ENCODE measurements at regions not wholly inside any gene's neighbourhood (a gene's known extent, or its start where the extent isn't known, plus 50 kb on each side); places are given as distances from the start of the nearest gene placed in this dataset.

GRCh38 chr11:109644152-109644551 lies 222.2 kb downstream of the C11orf87 start:
- no peak overlapping the region for H3K4me3 Mint-ChIP-seq (ENCODE audit: unreplicated experiment)
- no peaks in the 10 kb centered on the region for H3K36me3 Mint-ChIP-seq (ENCODE audit: low read depth, unreplicated experiment)
- H3K4me1 Mint-ChIP-seq (ENCODE audit: unreplicated experiment) = no peaks in the 10 kb centered on the region
- H3K27me3 Mint-ChIP-seq (ENCODE audit: unreplicated experiment) = no peaks in the 10 kb centered on the region
- H3K27ac Mint-ChIP-seq (ENCODE audit: unreplicated experiment) = no peak overlapping the region
- H3K9me3 Mint-ChIP-seq (ENCODE audit: unreplicated experiment) = no peaks in the 10 kb centered on the region
- DNase-seq (ENCODE audit: low spot score) = no peak
- no peak for TF ChIP-seq CTCF (IDR thresholded peaks at IDR 0.05; ENCODE audit: unreplicated experiment)

GRCh38 chr11:109648804-109649203 lies 226.8 kb downstream of the C11orf87 start:
- H3K9me3 Mint-ChIP-seq (ENCODE audit: unreplicated experiment) = no peaks in the 10 kb centered on the region
- no peak overlapping the region for H3K27ac Mint-ChIP-seq (ENCODE audit: unreplicated experiment)
- TF ChIP-seq CTCF (IDR thresholded peaks at IDR 0.05; ENCODE audit: unreplicated experiment) = no peak
- no peaks in the 10 kb centered on the region for H3K4me1 Mint-ChIP-seq (ENCODE audit: unreplicated experiment)
- H3K4me3 Mint-ChIP-seq (ENCODE audit: unreplicated experiment) = no peak overlapping the region
- DNase-seq (ENCODE audit: low spot score) = no peak
- no peaks in the 10 kb centered on the region for H3K27me3 Mint-ChIP-seq (ENCODE audit: unreplicated experiment)
- no peaks in the 10 kb centered on the region for H3K36me3 Mint-ChIP-seq (ENCODE audit: low read depth, unreplicated experiment)

GRCh38 chr11:109654091-109654490 lies 232.1 kb downstream of the C11orf87 start:
- no peak for DNase-seq (ENCODE audit: low spot score)
- no peaks in the 10 kb centered on the region for H3K9me3 Mint-ChIP-seq (ENCODE audit: unreplicated experiment)
- no peak overlapping the region for H3K27ac Mint-ChIP-seq (ENCODE audit: unreplicated experiment)
- no peaks in the 10 kb centered on the region for H3K27me3 Mint-ChIP-seq (ENCODE audit: unreplicated experiment)
- no peaks in the 10 kb centered on the region for H3K4me1 Mint-ChIP-seq (ENCODE audit: unreplicated experiment)
- no peak for TF ChIP-seq CTCF (IDR thresholded peaks at IDR 0.05; ENCODE audit: unreplicated experiment)
- no peak overlapping the region for H3K4me3 Mint-ChIP-seq (ENCODE audit: unreplicated experiment)
- H3K36me3 Mint-ChIP-seq (ENCODE audit: low read depth, unreplicated experiment) = no peaks in the 10 kb centered on the region

- Mint-ChIP-seq H3K9me3 (ENCODE audit: unreplicated experiment) (no peaks in the 10 kb centered on the region), H3K36me3 (ENCODE audit: low read depth, unreplicated experiment) (no peaks in the 10 kb centered on the region)
- TF ChIP-seq CTCF (IDR thresholded peaks at IDR 0.05; ENCODE audit: unreplicated experiment) = no peak
Measured at GRCh38 chr11:109658190-109658589, 236.2 kb downstream of the C11orf87 start.

GRCh38 chr11:109667719-109668118 lies 245.7 kb downstream of the C11orf87 start:
- no peak for DNase-seq (ENCODE audit: low spot score)
- Mint-ChIP-seq H3K27ac (ENCODE audit: unreplicated experiment) (no peak overlapping the region), H3K4me1 (ENCODE audit: unreplicated experiment) (no peaks in the 10 kb centered on the region), H3K27me3 (ENCODE audit: unreplicated experiment) (no peaks in the 10 kb centered on the region), H3K36me3 (ENCODE audit: low read depth, unreplicated experiment) (no peaks in the 10 kb centered on the region), H3K9me3 (ENCODE audit: unreplicated experiment) (no peaks in the 10 kb centered on the region), H3K4me3 (ENCODE audit: unreplicated experiment) (no peak overlapping the region)
- TF ChIP-seq CTCF (IDR thresholded peaks at IDR 0.05; ENCODE audit: unreplicated experiment) = no peak

More at GRCh38 chr11:109658190-109658589, 236.2 kb downstream of the C11orf87 start:
- DNase-seq (ENCODE audit: low spot score) = no peak
- Mint-ChIP-seq H3K27ac (ENCODE audit: unreplicated experiment) (no peak overlapping the region), H3K27me3 (ENCODE audit: unreplicated experiment) (no peaks in the 10 kb centered on the region), H3K4me3 (ENCODE audit: unreplicated experiment) (no peak overlapping the region), H3K4me1 (ENCODE audit: unreplicated experiment) (no peaks in the 10 kb centered on the region)
